ENCODE measurements at regions not wholly inside any gene's neighbourhood (a gene's known extent, or its start where the extent isn't known, plus 50 kb on each side); places are given as distances from the start of the nearest gene placed in this dataset.

DNA sequence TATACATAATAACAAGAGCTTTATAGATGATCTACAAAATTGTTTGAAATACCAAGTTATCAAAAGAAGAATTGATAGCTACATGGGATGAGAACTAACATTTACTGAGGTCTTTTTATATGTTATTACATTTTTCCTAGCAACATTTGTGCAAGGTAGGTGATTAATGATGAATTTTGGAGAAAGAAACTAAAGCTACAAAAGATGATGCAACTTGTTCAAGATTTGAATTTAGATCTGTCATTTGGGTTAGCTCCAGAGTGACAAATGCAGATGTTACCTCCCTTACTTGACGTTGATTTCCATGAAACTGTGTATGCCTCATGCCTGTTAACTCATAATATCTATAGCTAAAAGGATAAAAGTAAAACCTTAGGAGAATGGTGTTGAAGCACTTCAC lies 84.5 kb upstream of the EYA4 start:
- TF ChIP-seq, protein P1, sequence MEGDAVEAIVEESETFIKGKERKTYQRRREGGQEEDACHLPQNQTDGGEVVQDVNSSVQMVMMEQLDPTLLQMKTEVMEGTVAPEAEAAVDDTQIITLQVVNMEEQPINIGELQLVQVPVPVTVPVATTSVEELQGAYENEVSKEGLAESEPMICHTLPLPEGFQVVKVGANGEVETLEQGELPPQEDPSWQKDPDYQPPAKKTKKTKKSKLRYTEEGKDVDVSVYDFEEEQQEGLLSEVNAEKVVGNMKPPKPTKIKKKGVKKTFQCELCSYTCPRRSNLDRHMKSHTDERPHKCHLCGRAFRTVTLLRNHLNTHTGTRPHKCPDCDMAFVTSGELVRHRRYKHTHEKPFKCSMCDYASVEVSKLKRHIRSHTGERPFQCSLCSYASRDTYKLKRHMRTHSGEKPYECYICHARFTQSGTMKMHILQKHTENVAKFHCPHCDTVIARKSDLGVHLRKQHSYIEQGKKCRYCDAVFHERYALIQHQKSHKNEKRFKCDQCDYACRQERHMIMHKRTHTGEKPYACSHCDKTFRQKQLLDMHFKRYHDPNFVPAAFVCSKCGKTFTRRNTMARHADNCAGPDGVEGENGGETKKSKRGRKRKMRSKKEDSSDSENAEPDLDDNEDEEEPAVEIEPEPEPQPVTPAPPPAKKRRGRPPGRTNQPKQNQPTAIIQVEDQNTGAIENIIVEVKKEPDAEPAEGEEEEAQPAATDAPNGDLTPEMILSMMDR (IDR thresholded peaks at IDR 0.05) = no peak
- TF ChIP-seq POLR2AphosphoS5 (IDR thresholded peaks at IDR 0.05; ENCODE audit: low read depth, low read length) = no peak
- TF ChIP-seq MXI1 (IDR thresholded peaks at IDR 0.05; ENCODE audit: low read depth, low read length) = no peak
- no peak for TF ChIP-seq EP300 (IDR thresholded peaks at IDR 0.05; ENCODE audit: borderline replicate concordance in 1 of 2, low read depth in 1 of 2, low read length in 1 of 2)
- TF ChIP-seq RAD21 (IDR thresholded peaks at IDR 0.05; ENCODE audit: low read length) = no peak
- TF ChIP-seq SIN3A (IDR thresholded peaks at IDR 0.05; ENCODE audit: borderline replicate concordance, low read depth, low read length) = no peak
- TF ChIP-seq FOXM1 (IDR thresholded peaks at IDR 0.05; ENCODE audit: low read depth) = no peak
- TF ChIP-seq, protein P2, sequence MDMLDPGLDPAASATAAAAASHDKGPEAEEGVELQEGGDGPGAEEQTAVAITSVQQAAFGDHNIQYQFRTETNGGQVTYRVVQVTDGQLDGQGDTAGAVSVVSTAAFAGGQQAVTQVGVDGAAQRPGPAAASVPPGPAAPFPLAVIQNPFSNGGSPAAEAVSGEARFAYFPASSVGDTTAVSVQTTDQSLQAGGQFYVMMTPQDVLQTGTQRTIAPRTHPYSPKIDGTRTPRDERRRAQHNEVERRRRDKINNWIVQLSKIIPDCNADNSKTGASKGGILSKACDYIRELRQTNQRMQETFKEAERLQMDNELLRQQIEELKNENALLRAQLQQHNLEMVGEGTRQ (IDR thresholded peaks at IDR 0.05; ENCODE audit: borderline replicate concordance, low read depth, low read length) = no peak
- TF ChIP-seq ELF1 (IDR thresholded peaks at IDR 0.05) = no peak

Data from SK-N-SH (cell line).